ENCODE measurements at regions not wholly inside any gene's neighbourhood (a gene's known extent, or its start where the extent isn't known, plus 50 kb on each side); places are given as distances from the start of the nearest gene placed in this dataset.

- no peak for DNase-seq
Observed at GRCh38 chr10:130751106-130751840, 560.2 kb downstream of the TCERG1L start.

GRCh38 chr10:130751851-130752250 lies 559.7 kb downstream of the TCERG1L start:
- no peak for DNase-seq

GRCh38 chr10:130756651-130757050 lies 554.9 kb downstream of the TCERG1L start:
- DNase-seq, result no peak

GRCh38 chr10:130757271-130757670 lies 554.2 kb downstream of the TCERG1L start:
- DNase-seq, result no peak

GRCh38 chr10:130757821-130758489 lies 553.6 kb downstream of the TCERG1L start:
- no peak for DNase-seq

- DNase-seq, result no peak
Observed at GRCh38 chr10:130758529-130758928, 553.0 kb downstream of the TCERG1L start.

GRCh38 chr10:130761032-130761575 lies 550.4 kb downstream of the TCERG1L start:
- no peak for DNase-seq

- no peak for DNase-seq
Observed at GRCh38 chr10:130761788-130762301, 549.7 kb downstream of the TCERG1L start.

GRCh38 chr10:130762491-130762890 lies 549.0 kb downstream of the TCERG1L start:
- no peak for DNase-seq

DNA sequence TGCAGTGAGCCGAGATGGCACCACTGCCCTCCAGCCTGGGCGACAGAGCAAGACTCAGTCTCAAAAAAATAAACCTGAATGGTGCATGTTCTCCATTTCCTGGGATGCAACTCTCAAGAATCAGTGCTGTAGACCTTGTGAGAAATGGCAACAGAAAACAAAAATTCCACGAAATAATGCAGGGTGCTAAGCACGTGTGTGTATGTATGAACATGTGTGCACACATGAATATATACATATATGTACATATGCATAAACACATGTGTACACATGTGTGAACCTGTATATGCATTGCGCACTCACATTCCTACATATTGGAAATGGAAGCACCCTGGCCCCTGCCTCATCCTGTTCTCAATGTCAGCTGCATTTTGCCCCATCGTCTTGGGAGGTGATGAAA lies 548.5 kb downstream of the TCERG1L start:
- no peak for DNase-seq

- DNase-seq, result no peak
Observed at GRCh38 chr10:130763491-130763890, 548.0 kb downstream of the TCERG1L start.

GRCh38 chr10:130764651-130765050 lies 546.9 kb downstream of the TCERG1L start:
- no peak for DNase-seq

DNA sequence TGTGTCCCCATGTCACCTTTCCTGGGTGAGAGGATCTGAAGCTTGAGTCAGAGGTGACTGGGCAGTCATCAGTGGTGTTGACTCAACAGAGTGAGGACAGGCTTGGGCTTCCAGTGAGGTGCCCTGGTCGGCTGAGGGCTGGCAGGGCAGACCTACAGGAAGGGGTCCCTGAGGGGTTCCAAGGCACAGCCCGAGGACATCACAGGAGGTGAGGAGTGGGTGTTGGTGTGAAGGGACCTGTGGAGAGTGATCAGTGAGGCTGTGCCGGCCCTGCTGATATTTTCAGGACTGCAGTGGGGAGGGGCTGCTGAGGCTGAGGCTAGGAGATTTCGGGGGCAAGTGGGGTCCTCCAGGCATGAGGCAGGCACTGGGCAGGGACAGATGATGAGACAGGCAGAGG lies 545.5 kb downstream of the TCERG1L start:
- DNase-seq, result no peak

DNA sequence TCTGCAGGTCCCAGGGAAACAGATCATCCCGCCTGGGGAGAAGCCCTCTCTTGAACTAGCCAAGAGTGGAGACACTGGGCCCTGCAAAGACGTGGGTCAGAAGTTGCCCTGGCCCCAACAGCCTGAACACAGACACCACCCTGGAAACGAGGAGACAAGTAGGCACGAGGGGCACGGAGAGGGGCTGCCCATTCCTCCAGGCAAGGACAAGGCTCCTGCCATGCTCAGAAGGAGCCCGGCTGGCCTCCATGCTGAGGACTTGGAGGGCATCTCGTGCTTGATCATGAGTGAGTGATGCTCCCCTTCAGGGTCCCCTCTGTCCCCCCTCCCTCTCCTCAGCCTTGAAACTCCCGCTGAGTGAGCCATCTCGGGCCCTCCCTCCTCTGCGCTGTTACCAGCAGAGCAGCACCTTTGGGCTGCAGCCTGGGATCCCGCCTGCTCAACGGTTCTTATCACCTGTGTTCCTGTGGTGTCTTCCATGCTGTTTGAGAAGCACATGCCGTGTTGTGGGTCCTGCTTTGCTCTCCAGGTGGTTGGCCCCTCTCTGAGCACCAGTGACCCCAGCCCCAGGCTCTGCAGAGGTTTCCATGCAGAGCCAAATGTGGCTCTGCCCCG lies 544.3 kb downstream of the TCERG1L start:
- no peak for DNase-seq

- no peak for DNase-seq
Observed at GRCh38 chr10:130769146-130770017, 542.1 kb downstream of the TCERG1L start.

GRCh38 chr10:130770018-130770630 lies 541.4 kb downstream of the TCERG1L start:
- DNase-seq, result no peak

DNA sequence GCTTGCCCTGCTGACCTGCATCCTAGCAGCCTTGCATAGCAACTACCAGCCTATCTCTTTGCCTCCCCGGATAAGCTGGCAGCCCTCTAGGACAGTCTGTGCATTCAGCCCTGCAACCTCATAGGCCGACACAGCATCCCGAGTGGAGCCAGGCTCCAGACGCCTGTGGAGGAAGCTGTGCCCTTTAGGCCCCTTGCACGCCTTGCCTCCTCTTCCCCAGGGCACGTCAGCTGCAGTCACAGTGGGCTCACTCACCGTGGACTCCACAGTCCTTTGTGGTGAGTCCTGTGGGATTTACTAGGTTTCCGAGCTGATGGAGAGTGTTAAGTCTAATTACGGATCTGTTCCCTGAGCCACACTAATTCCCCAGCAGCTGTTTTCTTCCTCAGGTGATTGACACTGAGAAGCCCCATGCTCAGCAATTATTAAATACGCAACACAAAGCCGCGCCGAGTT lies 540.0 kb downstream of the TCERG1L start:
- DNase-seq, result no peak

DNA sequence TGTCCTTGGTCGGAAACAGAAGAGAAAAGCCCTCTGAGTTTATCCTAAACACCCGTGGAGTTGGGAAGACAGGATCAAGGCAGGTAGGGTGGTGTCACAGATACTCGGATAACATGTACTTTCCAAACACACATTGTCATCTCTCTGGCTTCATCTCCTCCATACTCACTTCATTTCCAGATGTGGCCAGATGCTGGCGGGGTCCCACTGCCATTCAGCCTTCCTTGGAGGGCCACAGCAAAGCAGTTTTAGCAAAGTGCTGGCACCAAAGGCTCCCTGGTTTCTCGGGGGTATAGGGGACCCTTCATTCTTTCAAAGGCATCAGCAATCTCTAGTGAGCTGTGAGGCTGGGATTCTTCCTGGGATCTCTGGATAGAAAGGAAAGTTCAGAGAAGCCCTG lies 539.5 kb downstream of the TCERG1L start:
- no peak for DNase-seq

DNA sequence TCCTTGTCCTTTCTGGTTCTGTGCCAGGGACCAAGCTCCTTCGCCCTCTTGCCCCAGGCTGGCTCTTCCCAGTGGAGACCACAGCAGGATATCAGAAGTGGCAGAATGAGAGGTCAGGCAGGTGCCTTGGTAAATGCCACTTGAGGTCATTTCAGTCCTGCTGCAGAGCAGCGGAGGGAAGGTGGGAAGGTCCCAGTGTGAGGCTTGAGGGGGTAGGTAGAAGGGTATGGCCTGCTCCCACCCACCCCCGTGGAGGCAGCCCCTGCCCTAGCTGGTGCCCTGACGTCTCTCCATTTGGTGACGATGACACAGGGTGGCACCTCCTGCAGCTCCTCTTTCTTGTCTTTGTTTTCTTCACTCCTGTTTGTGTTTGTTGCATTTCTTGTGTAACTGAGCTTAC lies 538.8 kb downstream of the TCERG1L start:
- no peak for DNase-seq

- no peak for DNase-seq
Observed at GRCh38 chr10:130773941-130774340, 537.6 kb downstream of the TCERG1L start.

- no peak for DNase-seq
Observed at GRCh38 chr10:130774871-130775270, 536.6 kb downstream of the TCERG1L start.

DNA sequence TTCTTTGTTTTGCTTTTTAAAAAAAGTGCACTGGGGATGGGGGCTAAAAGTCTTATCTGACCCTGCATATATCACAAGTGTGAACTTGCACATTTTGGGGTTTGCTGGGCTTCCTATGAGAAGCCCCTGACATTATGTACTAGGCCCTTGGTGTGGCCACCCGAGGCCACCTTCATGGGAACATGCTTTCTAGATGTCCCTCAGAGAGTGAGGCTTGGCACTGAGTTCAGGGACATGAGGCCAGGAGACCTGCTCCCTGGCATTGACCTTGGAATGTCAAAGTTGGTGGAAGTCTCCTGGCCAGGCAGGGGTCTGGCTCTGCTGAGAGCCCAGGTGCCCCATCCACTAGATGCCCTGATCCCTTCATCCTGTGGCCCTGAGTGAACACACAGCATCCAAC lies 536.2 kb downstream of the TCERG1L start:
- DNase-seq, result no peak

All from activated CD8-positive, alpha-beta memory T cell treated with anti-CD3 and anti-CD28 coated beads, Interleukin-2, amount 50 U/mL, for 4 hours (primary cell).